SKM-1 treated with dmso at 0.1 percent for 144 hours (cell line): ENCODE measurements at regions not wholly inside any gene's neighbourhood (a gene's known extent, or its start where the extent isn't known, plus 50 kb on each side); places are given as distances from the start of the nearest gene placed in this dataset.
"Not testable (repeated sequence)": the region's sequence is repeated elsewhere in the genome, so short reads cannot be mapped to it uniquely, and the experiment has no call there.

ENCODE experiments used
- DNase-seq: peaks from one replicate; lab custom pipeline; 2025; ENCODE audit not compliant: unreplicated experiment; lab: John Stamatoyannopoulos, UW

DNA sequence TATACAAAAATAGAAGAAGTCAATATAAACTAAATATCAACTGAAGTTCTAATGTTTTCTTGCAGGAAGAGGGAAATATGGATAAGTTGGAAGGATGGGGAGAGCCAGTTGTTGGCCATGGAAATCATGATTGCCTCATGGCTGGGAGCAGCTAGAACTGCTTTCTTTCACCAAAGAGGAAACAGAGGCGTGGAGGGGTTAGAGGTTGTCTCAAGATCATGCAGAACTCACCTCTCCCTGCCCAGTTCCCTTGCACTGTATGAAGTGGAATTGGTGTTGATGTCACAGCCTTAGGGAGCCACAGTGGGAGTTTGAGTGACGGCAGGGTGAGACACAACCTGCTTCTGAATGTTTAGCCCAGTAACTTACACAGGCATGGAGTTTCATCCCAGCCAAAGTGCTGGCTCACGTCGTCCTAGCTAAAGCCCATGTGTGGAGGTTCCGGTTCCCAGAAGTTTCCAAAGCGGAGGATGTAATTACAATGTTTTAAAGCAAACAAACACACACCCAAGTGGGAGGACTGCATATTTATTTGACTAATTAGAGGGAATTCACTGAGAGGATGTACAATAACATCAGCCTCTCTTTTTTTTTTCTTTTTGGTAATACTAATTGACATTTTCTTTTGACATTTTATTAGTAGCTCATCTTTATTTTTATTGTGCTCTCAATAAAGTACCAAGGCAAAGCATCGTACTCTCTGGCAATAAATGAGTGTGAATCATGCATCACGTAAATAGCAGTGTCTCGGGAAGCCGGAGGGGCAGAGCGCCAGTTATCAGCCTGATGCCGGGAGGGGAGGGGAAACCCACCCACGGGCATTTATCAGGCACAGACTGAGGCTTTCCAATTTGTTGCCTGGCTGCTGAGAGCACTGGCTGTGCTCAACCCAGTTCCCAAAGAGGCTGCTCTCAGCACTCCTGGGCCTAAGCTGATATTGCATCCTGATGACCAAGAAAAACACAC lies 118.7 kb upstream of the CDH5 start:
- no peak for DNase-seq

GRCh38 chr16:66245868-66246267 lies 120.6 kb upstream of the CDH5 start:
- DNase-seq: no peak

DNA sequence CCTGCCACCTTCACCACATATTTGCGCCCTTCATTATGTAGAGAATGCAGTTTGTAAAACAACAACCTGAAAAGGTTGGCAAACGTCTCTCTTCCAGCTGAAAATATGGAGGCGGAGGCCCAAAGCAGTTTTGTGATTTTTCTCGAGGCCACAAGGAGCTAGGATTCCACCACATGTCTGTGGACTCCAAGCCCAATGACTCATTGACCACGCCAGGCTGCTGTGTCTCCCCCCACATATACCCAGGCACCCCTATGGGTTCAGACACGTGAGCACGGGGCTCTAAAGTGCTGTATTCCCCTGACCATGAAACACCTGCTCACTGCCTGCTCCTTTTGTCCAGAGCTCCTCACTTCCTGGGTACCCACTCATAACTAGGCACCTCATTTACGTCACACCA lies 121.4 kb upstream of the CDH5 start:
- no peak for DNase-seq

DNA sequence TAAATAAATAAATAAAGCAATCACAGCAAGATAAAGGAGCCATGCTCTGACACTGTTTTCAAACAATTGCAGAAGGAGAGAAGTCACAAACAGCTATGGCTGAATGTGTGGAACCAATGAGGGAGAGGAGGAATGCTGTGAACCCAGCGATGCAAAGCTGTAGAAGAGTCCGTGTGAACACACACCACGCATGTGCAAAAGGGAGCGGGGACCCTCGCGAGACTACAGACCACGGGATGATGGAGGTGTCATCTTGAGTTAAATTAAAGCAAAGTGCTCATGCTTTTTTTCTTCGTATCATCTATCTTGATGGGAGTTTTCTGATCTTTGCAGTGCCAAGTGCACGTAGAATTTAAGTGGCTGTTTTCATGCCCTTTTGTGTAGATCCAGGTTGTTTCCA lies 123.8 kb upstream of the CDH5 start:
- DNase-seq: no peak

GRCh38 chr16:66242206-66242605 lies 124.3 kb upstream of the CDH5 start:
- DNase-seq: not testable (repeated sequence)

DNA sequence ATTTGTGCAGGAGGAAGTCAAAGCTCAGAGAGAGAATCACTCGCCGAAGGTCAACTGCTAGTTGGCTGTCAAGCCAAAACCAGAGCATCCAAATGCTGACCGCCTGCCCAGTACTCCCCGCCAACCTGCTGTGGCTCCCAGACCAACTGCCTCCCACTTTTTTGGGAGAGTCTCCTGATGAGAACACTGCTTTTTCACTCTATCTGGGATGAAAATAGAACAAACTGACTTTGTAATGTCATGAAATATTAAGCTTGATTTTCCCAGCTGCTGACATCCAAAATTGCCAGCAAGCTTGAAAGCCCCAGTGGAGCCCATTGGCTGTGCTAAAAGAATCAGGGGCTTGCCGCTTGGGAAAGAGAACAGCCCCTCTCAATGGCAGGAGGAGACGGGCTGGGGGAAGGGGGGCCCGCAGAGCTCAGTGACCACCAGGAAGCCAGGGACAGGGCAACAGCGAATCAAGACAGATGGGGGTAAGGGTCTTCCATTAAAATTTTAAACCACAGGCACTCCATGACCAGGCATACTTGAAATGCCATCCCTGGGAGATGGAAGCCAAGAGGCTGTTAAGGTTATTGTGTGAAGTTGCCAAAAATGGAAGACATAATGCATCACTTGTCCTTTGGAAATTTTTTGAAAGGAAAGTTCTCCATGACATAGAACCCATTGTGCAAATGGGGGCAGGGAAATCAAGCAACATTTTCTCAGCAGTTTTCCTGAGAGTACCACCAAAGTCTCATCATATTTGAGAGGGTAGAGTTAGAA lies 125.7 kb upstream of the CDH5 start:
- no peak for DNase-seq

DNA sequence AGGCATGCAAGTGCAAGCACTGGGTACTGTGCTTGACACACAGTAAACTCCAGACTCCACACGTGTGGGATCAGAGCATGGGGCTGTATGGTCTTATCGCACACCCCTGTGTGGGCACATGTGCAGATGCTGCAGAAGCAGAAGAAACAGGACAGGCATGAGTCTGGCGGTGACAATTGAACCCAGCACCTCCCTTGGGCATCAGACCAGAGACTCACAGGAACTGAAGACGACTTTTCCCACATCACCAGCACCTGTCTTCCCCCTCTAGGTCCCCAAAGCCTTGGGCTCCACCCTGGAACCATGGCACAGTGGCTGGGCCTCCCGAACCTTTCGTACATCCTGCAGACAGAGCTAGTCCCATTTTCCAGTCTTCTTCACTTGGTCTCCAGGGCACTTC lies 126.4 kb upstream of the CDH5 start:
- no peak for DNase-seq

DNA sequence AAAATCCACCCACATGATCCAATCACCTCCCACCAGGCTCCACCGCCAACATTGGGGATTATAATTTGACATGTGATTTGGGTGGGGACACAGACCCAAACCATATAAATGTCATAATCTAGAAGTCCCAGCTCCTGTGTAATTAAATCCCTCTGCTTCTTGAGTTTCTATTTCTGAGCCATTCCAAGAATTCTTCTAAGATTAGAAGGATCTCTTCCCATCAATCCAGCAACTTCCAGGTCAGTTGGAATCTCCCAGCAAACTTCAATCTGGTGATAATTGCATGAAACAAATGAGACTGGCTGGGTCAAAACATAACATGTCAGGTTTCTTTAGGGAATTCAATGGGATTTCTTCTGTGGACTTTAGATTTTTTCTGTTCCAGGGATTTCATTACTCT lies 127.8 kb upstream of the CDH5 start:
- no peak for DNase-seq

DNA sequence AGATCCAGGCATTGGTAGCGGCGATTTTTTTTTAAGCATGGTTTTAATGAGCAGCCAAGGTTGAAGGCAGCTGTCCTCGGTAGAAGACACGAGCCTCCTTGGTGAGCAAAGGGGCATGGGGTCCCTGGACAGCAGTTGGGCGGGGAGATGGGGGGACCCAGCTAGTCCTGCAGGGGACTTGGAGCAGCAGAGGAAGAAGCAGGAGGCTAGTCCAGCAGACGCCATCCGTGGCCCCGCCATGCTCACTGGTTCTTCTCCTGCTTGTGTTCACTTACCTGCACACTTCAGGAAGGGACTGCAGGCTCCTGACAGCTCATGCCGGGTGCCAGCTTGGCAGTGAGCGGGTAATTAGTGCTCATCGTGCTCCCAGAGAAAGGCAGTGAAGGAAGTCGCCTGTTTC lies 130.2 kb upstream of the CDH5 start:
- no peak for DNase-seq

GRCh38 chr16:66231452-66232160 lies 134.9 kb upstream of the CDH5 start:
- no peak for DNase-seq

DNA sequence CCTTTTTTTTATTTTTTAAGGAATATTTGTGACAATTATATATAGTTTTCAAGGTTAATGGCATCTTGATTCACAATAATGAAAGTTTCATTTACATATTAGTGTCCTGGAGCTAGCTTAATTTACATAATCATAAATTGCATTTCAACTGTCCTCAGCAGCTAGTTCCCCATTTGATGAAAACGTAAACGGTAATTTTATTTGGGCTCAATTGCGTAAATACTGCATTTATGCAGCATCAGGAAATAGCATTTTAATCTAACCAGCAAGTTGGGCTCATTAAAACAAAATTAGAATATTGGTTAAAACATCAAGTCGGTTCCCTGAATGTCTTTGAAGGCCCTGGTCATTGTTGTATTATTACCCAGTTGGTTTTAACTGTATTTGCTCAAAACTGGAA lies 136.8 kb upstream of the CDH5 start:
- DNase-seq: no peak

DNA sequence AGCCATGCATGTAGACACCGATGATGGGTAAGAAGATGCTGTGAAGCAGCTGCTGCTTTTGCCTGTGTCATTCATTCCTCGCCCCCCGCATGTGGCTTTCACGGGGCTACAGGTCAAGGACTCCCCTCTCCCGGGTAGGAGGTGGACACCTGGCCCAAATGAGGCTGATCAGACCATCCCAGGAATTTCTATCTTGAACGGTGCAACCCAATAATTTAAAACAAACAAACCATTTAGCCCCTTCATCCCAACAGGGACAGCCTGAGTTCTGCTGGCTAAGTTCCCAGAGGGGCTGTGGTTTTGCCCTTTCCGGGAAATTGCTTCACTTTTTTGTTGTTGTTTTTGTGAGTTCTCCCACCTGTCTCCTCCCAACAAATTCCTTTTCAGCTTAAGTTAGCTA lies 137.7 kb upstream of the CDH5 start:
- no peak for DNase-seq

GRCh38 chr16:66227766-66228530 lies 138.5 kb upstream of the CDH5 start:
- DNase-seq: no peak

- no peak for DNase-seq
These were observed 139.7 kb upstream of the CDH5 start for GRCh38 chr16:66226762-66227161.

DNA sequence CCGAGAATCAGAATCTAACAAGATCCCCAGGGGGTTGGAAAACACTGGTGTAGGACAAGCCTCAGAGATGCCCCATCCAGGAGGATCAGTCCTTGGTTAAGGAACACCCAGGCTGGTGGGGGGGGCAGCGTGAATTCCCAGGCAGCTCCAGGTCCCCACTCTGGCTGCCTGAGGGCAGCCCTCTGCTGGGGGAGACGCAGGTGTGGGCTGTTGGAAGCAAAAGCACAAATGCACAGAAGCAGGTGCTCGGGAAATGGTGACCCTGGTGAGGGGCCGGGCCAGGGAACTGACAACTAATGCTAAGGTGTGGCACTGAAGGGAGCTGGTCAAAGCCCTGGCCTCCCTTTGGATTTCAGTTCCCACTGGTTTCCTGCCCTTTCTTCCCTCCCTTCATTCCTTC lies 140.8 kb upstream of the CDH5 start:
- DNase-seq: no peak

DNA sequence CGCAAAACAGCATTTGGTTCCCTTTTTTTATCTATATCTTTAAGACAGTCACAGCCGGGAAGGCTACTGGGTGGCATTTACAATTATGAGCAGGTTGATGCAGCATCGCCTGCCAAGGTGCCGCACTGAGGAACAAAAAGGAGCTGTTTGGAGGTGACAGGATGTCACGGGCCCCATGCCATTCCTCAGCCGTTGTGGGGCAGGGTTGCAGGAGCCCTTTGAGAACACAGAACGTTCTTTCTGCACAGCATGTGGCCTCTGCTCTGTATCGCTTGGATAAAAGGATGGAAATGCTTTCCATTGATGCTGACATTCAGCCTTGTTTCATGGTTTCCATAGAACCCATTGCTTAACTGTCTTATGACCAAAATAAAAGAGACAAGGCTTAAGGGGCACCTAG lies 141.9 kb upstream of the CDH5 start:
- no peak for DNase-seq

- no peak for DNase-seq
These were observed 142.3 kb upstream of the CDH5 start for GRCh38 chr16:66224186-66224585.

GRCh38 chr16:66223176-66223780 lies 143.2 kb upstream of the CDH5 start:
- DNase-seq: no peak

DNA sequence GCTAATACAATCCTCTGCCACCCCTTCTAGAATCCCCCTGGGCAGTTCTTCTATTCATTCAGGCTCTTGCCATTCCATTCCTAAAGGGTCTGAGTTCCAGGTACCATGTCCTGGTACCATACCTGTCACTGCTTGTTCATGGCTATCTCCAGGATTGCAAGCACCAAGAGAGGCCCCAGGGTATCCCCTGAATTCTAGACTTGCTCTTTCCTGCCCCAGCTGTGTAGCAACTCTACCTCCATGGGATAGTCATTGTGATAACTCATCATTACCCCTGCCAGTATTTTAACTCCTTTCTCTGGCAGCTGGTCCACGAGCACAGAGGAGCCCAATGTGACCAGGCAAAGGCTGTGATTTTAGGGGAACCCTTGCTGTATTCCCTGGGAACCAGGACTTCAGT lies 143.7 kb upstream of the CDH5 start:
- DNase-seq: no peak

DNA sequence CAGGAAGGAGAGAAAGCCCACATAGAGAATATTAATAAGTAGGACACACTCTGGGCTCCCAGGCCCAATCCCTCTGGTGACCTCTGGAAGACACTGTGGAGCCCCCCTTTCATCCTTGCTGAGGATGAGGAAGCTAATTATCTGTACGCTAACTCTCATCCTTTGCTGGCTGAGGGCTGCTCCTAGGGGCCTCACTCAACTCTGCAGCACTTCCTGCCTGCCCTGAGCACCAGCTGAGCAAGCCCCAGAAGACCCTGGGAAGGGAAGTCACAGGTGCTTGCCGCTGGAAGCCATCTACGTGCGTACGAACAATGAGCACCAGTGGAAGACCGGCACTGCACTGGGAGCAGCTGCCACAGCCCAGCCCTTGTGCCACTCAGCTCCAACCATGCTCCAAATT lies 145.8 kb upstream of the CDH5 start:
- peak; percentile 67 for DNase-seq
